Liver (tissue), 3 donors: ENCODE measurements at regions not wholly inside any gene's neighbourhood (a gene's known extent, or its start where the extent isn't known, plus 50 kb on each side); places are given as distances from the start of the nearest gene placed in this dataset.

Experiments
- GABPA ChIP-seq, 2 donors: IDR thresholded peaks in 1 of 2; conservative IDR thresholded peaks in 1 of 2; 2 replicates each; pipeline ENCODE4 v1.6.1; 2016; ENCODE audit warnings: antibody characterized with exemption in 2 of 2, mild to moderate bottlenecking in 1 of 2, moderate library complexity in 1 of 2
- HNF4A ChIP-seq, 2 donors: conservative IDR thresholded peaks; 2 replicates each; pipeline ENCODE4 v1.6.1; 2016; ENCODE audit warnings: antibody characterized with exemption in 2 of 2, mild to moderate bottlenecking in 2 of 2
- NR2F2 ChIP-seq: IDR thresholded peaks from 2 replicates; pipeline ENCODE4 v1.6.1; 2016; ENCODE audit warnings: antibody characterized with exemption
- RAD21 ChIP-seq, 2 donors: IDR thresholded peaks; 2 replicates each; pipeline ENCODE4 v1.6.1; 2016; ENCODE audit warnings: antibody characterized with exemption in 2 of 2, mild to moderate bottlenecking in 2 of 2
- SP1 ChIP-seq: IDR thresholded peaks from 2 replicates; pipeline ENCODE4 v1.6.1; 2018; ENCODE audit warnings: antibody characterized with exemption, mild to moderate bottlenecking
- TAF1 ChIP-seq: conservative IDR thresholded peaks from 2 replicates; pipeline ENCODE4 v1.6.1; 2016; ENCODE audit warnings: antibody characterized with exemption, mild to moderate bottlenecking
- YY1 ChIP-seq: IDR thresholded peaks from 2 replicates; pipeline ENCODE4 v1.6.1; 2016; ENCODE audit warnings: antibody characterized with exemption, mild to moderate bottlenecking
- TF ChIP-seq, protein P1 (sequence below): fragments of 150-350 bp; IDR thresholded peaks from 2 replicates; pipeline ENCODE4 v1.5.1; 2017; ENCODE audit warnings: improper control_type of control experiment, low read depth, low read length; ENCODE audit not compliant: missing input control
- TF ChIP-seq, protein P2 (sequence below): IDR thresholded peaks from 2 replicates; pipeline ENCODE4 v1.6.1; 2016; ENCODE audit warnings: antibody characterized with exemption
- donor health status: healthy.
- donor health status: healthy.

DNA sequence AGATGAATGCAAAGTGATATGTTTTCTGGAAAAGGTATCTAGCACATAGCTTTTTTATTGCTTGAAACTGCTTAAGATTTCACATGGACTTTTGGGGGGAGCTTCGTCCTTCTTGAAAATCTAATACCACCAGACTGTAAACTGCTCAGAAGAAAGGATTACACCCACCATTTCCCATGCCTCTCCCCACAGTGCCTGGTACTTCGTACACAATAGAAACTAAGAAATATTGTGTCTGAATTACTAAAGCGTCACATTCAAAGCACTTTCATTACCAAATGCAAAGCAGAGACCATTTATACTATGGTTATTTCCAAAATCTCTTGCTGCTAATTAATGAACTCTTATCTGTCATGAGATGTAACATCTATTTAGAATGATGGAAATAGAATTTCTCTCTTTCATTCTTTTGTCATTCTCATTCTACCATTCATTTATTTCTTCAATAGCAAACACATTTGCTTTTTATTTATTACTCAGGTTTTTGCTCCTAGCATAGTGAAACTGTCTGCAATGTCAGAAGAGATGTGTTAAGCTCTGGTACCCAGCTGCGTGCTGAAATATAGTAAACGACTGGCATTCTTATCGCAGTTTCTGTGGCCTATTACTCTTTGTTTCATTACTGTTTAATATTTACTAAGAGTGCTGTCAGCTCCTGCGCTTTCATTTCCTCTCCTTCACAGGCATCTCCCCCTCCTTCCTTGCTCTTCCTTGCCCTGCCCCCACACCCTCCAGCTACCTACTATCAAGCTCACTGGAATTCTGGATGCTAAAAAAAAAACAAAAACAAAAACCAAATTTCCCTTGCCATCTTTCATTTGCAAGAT lies 51.4 kb upstream of the RAPGEF2 start:
- TF ChIP-seq, protein P1, sequence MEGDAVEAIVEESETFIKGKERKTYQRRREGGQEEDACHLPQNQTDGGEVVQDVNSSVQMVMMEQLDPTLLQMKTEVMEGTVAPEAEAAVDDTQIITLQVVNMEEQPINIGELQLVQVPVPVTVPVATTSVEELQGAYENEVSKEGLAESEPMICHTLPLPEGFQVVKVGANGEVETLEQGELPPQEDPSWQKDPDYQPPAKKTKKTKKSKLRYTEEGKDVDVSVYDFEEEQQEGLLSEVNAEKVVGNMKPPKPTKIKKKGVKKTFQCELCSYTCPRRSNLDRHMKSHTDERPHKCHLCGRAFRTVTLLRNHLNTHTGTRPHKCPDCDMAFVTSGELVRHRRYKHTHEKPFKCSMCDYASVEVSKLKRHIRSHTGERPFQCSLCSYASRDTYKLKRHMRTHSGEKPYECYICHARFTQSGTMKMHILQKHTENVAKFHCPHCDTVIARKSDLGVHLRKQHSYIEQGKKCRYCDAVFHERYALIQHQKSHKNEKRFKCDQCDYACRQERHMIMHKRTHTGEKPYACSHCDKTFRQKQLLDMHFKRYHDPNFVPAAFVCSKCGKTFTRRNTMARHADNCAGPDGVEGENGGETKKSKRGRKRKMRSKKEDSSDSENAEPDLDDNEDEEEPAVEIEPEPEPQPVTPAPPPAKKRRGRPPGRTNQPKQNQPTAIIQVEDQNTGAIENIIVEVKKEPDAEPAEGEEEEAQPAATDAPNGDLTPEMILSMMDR, result no peak
- no peak for TF ChIP-seq SP1
- TF ChIP-seq NR2F2, result no peak
- TF ChIP-seq, protein P2, sequence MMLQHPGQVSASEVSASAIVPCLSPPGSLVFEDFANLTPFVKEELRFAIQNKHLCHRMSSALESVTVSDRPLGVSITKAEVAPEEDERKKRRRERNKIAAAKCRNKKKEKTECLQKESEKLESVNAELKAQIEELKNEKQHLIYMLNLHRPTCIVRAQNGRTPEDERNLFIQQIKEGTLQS, result no peak
- TF ChIP-seq HNF4A (conservative IDR thresholded peaks at IDR 0.05), result no peak
- TF ChIP-seq YY1, result no peak
- TF ChIP-seq GABPA (IDR thresholded peaks at IDR 0.05 in 1 of 2, conservative IDR thresholded peaks at IDR 0.05 in 1 of 2), result no peak
- no peak for TF ChIP-seq RAD21 (IDR thresholded peaks at IDR 0.05)
- no peak for TF ChIP-seq TAF1
